SU-DHL-6 (cell line): ENCODE measurements at regions not wholly inside any gene's neighbourhood (a gene's known extent, or its start where the extent isn't known, plus 50 kb on each side); places are given as distances from the start of the nearest gene placed in this dataset.

Experiments
- EZH2phosphoT487 ChIP-seq: fragments of 200-600 bp; sonication (generic), shearing (Covaris generic); conservative IDR thresholded peaks from 2 replicates; pipeline ENCODE4 v1.6.1; 2018; ENCODE audit warnings: mild to moderate bottlenecking, antibody characterized with exemption, low read length, moderate library complexity, mixed read lengths
- TF ChIP-seq, protein P1 (sequence below): fragments of 200-600 bp; sonication (generic); IDR thresholded peaks from one replicate; pipeline ENCODE4 v1.5.1; 2017; ENCODE audit warnings: antibody characterized with exemption, mild to moderate bottlenecking, low read length, moderate library complexity; ENCODE audit not compliant: insufficient read depth, poor library complexity, severe bottlenecking

DNA sequence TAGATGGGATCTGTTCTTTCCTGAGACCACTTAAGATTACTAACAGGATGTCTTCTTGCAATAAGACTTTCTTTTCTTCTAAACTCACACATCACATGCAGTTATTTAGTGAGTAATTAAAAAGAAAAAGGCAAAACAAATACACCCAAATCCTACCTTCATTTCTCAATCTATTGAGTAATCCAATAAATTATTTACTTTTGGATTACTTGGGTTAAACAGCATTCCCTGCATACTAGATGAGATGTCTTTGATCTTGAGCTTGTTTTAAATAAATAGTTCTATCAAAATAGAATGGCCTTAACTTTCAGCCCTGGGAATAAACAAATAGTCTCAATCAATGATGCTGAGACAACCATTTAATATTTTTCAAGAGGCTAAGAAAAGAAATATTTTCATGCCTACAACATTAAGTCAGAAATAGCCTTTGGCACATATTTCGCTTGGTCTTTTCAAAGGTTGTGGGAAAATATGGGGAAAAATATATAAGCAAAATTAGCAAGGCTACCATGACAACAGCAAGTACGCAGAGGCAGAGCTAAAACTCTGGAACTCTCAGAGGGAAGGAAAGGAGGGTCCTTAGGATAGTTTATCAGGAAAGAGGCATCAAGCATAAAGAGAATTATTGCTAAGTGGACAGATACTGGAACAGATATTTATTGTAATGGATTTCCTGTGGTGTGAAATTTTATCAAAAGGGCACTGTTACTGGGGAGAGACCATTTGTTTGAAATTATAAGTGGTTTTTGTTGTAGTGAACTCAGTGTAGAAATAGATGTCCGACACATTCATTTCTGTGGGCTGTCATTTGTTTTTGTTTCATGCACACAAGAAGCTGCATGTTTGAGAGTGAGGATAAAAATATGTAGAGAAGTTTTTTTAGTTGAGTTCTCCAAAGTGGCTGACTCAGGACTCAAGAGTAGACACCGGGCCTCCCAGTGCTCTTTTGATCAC, 70.2 kb upstream of the CDH6 start:
- TF ChIP-seq, protein P1, sequence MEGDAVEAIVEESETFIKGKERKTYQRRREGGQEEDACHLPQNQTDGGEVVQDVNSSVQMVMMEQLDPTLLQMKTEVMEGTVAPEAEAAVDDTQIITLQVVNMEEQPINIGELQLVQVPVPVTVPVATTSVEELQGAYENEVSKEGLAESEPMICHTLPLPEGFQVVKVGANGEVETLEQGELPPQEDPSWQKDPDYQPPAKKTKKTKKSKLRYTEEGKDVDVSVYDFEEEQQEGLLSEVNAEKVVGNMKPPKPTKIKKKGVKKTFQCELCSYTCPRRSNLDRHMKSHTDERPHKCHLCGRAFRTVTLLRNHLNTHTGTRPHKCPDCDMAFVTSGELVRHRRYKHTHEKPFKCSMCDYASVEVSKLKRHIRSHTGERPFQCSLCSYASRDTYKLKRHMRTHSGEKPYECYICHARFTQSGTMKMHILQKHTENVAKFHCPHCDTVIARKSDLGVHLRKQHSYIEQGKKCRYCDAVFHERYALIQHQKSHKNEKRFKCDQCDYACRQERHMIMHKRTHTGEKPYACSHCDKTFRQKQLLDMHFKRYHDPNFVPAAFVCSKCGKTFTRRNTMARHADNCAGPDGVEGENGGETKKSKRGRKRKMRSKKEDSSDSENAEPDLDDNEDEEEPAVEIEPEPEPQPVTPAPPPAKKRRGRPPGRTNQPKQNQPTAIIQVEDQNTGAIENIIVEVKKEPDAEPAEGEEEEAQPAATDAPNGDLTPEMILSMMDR = no peak
- TF ChIP-seq EZH2phosphoT487 = no peak
